Liver (tissue), 3 donors: ENCODE measurements at regions not wholly inside any gene's neighbourhood (a gene's known extent, or its start where the extent isn't known, plus 50 kb on each side); places are given as distances from the start of the nearest gene placed in this dataset.

ENCODE experiments used
- ATF3 ChIP-seq: IDR thresholded peaks from 2 replicates; pipeline ENCODE4 v1.6.1; 2016; ENCODE audit warnings: antibody characterized with exemption
- CTCF ChIP-seq: fragments of 150-350 bp; IDR thresholded peaks from 2 replicates; pipeline ENCODE4 v1.5.1; 2017; ENCODE audit warnings: improper control_type of control experiment, low read depth, low read length; ENCODE audit not compliant: missing input control
- EGR1 ChIP-seq, 2 donors: IDR thresholded peaks; 2 replicates each; pipeline ENCODE4 v1.6.1; 2016 to 2018; ENCODE audit warnings: antibody characterized with exemption in 2 of 2, low read depth in 2 of 2
- FOXA1 ChIP-seq: IDR thresholded peaks from 2 replicates; pipeline ENCODE4 v1.6.1; 2016; ENCODE audit warnings: antibody characterized with exemption
- GABPA ChIP-seq, 2 donors: IDR thresholded peaks in 1 of 2; conservative IDR thresholded peaks in 1 of 2; 2 replicates each; pipeline ENCODE4 v1.6.1; 2016; ENCODE audit warnings: antibody characterized with exemption in 2 of 2, mild to moderate bottlenecking in 1 of 2, moderate library complexity in 1 of 2
- JUND ChIP-seq, 2 donors: IDR thresholded peaks; 2 replicates each; pipeline ENCODE4 v1.6.1; 2016; ENCODE audit warnings: antibody characterized with exemption in 2 of 2
- MAX ChIP-seq: IDR thresholded peaks from 2 replicates; pipeline ENCODE4 v1.6.1; 2016; ENCODE audit warnings: antibody characterized with exemption
- RAD21 ChIP-seq, 2 donors: IDR thresholded peaks; 2 replicates each; pipeline ENCODE4 v1.6.1; 2016; ENCODE audit warnings: antibody characterized with exemption in 2 of 2, mild to moderate bottlenecking in 2 of 2
- REST ChIP-seq: IDR thresholded peaks from 2 replicates; pipeline ENCODE4 v1.6.1; 2016; ENCODE audit warnings: antibody characterized with exemption, mild to moderate bottlenecking
- RXRA ChIP-seq, 2 donors: IDR thresholded peaks; 2 replicates each; pipeline ENCODE4 v1.6.1; 2017 to 2018; ENCODE audit warnings: antibody characterized with exemption in 2 of 2, mild to moderate bottlenecking in 1 of 2
- SP1 ChIP-seq: IDR thresholded peaks from 2 replicates; pipeline ENCODE4 v1.6.1; 2018; ENCODE audit warnings: antibody characterized with exemption, mild to moderate bottlenecking
- TAF1 ChIP-seq: conservative IDR thresholded peaks from 2 replicates; pipeline ENCODE4 v1.6.1; 2016; ENCODE audit warnings: antibody characterized with exemption, mild to moderate bottlenecking
- YY1 ChIP-seq: IDR thresholded peaks from 2 replicates; pipeline ENCODE4 v1.6.1; 2016; ENCODE audit warnings: antibody characterized with exemption, mild to moderate bottlenecking
- ZBTB33 ChIP-seq: IDR thresholded peaks from 2 replicates; pipeline ENCODE4 v1.6.1; 2016; ENCODE audit warnings: antibody characterized with exemption
- donor health status: healthy.
- donor health status: healthy.

- TF ChIP-seq GABPA (IDR thresholded peaks at IDR 0.05 in 1 of 2, conservative IDR thresholded peaks at IDR 0.05 in 1 of 2) (no peak), CTCF (no peak), RXRA (IDR thresholded peaks at IDR 0.05) (no peak), FOXA1 (no peak), TAF1 (no peak), RAD21 (IDR thresholded peaks at IDR 0.05) (no peak), MAX (no peak), JUND (IDR thresholded peaks at IDR 0.05) (no peak), REST (no peak), SP1 (no peak), ZBTB33 (no peak), ATF3 (no peak), EGR1 (IDR thresholded peaks at IDR 0.05; ENCODE audit: low read depth in 2 of 2) (no peak), YY1 (no peak)
Measured at GRCh38 chr13:22662771-22663170, 518.0 kb upstream of the SGCG start.
